ENCODE measurements at regions not wholly inside any gene's neighbourhood (a gene's known extent, or its start where the extent isn't known, plus 50 kb on each side); places are given as distances from the start of the nearest gene placed in this dataset.
A peak's percentile ranks its signal among the peaks of the same experiment; 100 is the strongest.

GRCh38 chr10:120656107-120656506, 195.1 kb upstream of the WDR11 start:
- no peak for DNase-seq (ENCODE audit: low read depth)
- TF ChIP-seq, protein P1, sequence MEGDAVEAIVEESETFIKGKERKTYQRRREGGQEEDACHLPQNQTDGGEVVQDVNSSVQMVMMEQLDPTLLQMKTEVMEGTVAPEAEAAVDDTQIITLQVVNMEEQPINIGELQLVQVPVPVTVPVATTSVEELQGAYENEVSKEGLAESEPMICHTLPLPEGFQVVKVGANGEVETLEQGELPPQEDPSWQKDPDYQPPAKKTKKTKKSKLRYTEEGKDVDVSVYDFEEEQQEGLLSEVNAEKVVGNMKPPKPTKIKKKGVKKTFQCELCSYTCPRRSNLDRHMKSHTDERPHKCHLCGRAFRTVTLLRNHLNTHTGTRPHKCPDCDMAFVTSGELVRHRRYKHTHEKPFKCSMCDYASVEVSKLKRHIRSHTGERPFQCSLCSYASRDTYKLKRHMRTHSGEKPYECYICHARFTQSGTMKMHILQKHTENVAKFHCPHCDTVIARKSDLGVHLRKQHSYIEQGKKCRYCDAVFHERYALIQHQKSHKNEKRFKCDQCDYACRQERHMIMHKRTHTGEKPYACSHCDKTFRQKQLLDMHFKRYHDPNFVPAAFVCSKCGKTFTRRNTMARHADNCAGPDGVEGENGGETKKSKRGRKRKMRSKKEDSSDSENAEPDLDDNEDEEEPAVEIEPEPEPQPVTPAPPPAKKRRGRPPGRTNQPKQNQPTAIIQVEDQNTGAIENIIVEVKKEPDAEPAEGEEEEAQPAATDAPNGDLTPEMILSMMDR (conservative IDR thresholded peaks at IDR 0.05; ENCODE audit: low read length), result no peak
- H3K4me3 ChIP-seq (ENCODE audit: low read length), result no peak overlapping the region

GRCh38 chr10:120657371-120657770, 193.8 kb upstream of the WDR11 start:
- TF ChIP-seq, protein P1 (conservative IDR thresholded peaks at IDR 0.05; ENCODE audit: low read length), result no peak
- no peak overlapping the region for H3K4me3 ChIP-seq (ENCODE audit: low read length)
- DNase-seq (ENCODE audit: low read depth), result no peak

GRCh38 chr10:120658943-120659885, 191.9 kb upstream of the WDR11 start:
- TF ChIP-seq, protein P1 (conservative IDR thresholded peaks at IDR 0.05; ENCODE audit: low read length), result no peak
- peak; percentile 24 for DNase-seq (ENCODE audit: low read depth)
- no peak overlapping the region for H3K4me3 ChIP-seq (ENCODE audit: low read length)

DNA sequence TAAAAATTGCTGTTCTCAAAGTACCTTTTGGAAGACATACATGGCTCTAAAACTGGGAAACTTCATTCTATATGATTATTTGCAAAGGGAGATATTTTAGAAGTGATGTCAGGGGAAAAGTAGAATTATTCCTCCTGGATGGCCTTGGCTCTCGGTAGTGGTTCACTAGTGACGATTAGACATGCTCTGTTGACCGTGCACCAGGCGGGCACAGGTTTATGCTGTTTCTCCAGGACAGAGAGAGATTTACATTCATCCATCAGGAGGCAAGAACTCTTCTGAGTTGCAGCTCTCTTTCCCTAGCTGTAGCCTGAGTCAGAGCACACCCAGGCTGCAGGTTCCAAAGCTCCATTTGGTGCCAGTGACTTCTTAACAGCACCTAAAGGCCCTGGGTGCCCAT, 184.9 kb upstream of the WDR11 start:
- TF ChIP-seq, protein P1 (conservative IDR thresholded peaks at IDR 0.05; ENCODE audit: low read length), result no peak
- no peak for DNase-seq (ENCODE audit: low read depth)
- no peak overlapping the region for H3K4me3 ChIP-seq (ENCODE audit: low read length)

- no peak for DNase-seq (ENCODE audit: low read depth)
- TF ChIP-seq, protein P1 (conservative IDR thresholded peaks at IDR 0.05; ENCODE audit: low read length), result no peak
- no peak overlapping the region for H3K4me3 ChIP-seq (ENCODE audit: low read length)
Observed at GRCh38 chr10:120667276-120667675, 183.9 kb upstream of the WDR11 start.

DNA sequence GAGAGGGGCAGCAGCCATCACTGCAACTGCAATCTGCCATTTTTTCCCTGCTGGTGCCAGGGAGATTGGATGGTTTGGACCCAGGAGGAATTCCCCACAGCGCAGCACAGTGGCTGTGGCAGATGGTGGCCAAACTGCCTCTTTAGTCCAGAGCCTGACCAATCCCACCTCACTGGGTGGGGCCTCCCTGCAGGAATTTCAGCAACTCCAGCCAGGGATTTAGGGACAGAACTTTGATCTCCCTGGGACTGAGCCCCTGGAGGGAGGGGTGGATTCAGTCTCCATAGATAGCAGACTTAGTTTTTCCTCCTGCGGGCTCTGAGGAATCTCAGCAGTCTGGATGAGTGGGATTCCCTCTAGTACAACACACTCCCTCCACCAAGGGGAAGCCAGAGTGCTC, 179.7 kb upstream of the WDR11 start:
- H3K4me3 ChIP-seq (ENCODE audit: low read length), result no peak overlapping the region
- TF ChIP-seq, protein P1 (conservative IDR thresholded peaks at IDR 0.05; ENCODE audit: low read length), result no peak
- no peak for DNase-seq (ENCODE audit: low read depth)

- TF ChIP-seq, protein P1 (conservative IDR thresholded peaks at IDR 0.05; ENCODE audit: low read length), result no peak
- no peak for DNase-seq (ENCODE audit: low read depth)
Observed at GRCh38 chr10:120683454-120683853, 167.7 kb upstream of the WDR11 start.

More at GRCh38 chr10:120683454-120683853, 167.7 kb upstream of the WDR11 start:
- no peak overlapping the region for H3K4me3 ChIP-seq (ENCODE audit: low read length)

All from AG10803 (cell line).